ENCODE measurements at regions not wholly inside any gene's neighbourhood (a gene's known extent, or its start where the extent isn't known, plus 50 kb on each side); places are given as distances from the start of the nearest gene placed in this dataset.

GRCh38 chr2:196253116-196253480, 81.7 kb upstream of the STK17B start:
- TF ChIP-seq, protein P1, sequence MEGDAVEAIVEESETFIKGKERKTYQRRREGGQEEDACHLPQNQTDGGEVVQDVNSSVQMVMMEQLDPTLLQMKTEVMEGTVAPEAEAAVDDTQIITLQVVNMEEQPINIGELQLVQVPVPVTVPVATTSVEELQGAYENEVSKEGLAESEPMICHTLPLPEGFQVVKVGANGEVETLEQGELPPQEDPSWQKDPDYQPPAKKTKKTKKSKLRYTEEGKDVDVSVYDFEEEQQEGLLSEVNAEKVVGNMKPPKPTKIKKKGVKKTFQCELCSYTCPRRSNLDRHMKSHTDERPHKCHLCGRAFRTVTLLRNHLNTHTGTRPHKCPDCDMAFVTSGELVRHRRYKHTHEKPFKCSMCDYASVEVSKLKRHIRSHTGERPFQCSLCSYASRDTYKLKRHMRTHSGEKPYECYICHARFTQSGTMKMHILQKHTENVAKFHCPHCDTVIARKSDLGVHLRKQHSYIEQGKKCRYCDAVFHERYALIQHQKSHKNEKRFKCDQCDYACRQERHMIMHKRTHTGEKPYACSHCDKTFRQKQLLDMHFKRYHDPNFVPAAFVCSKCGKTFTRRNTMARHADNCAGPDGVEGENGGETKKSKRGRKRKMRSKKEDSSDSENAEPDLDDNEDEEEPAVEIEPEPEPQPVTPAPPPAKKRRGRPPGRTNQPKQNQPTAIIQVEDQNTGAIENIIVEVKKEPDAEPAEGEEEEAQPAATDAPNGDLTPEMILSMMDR (IDR thresholded peaks at IDR 0.05): no peak
- TF ChIP-seq EZH2 (IDR thresholded peaks at IDR 0.05; ENCODE audit: borderline replicate concordance, insufficient read depth, low read depth, low read length, poor library complexity, severe bottlenecking): no peak
